HG02840 (cell line): ENCODE measurements at regions not wholly inside any gene's neighbourhood (a gene's known extent, or its start where the extent isn't known, plus 50 kb on each side); places are given as distances from the start of the nearest gene placed in this dataset.

Experiments
- ATAC-seq: cut with Tn5 transposase; IDR thresholded peaks from one replicate; pipeline ENCODE4 v1.9.1; 2021; ENCODE audit warnings: mild to moderate bottlenecking, moderate library complexity, moderate number of reproducible peaks; ENCODE audit not compliant: unreplicated experiment, low FRiP score

GRCh38 chr3:168859143-168859542 lies 763.4 kb upstream of the GOLIM4 start:
- ATAC-seq, result no peak

GRCh38 chr3:168858327-168858726 lies 762.6 kb upstream of the GOLIM4 start:
- ATAC-seq, result no peak

- no peak for ATAC-seq
Measured at GRCh38 chr3:168850109-168850508, 754.4 kb upstream of the GOLIM4 start.

- ATAC-seq, result no peak
Measured at GRCh38 chr3:168847291-168847883, 751.7 kb upstream of the GOLIM4 start.

GRCh38 chr3:168844894-168845482 lies 749.3 kb upstream of the GOLIM4 start:
- ATAC-seq, result no peak

GRCh38 chr3:168844472-168844871 lies 748.7 kb upstream of the GOLIM4 start:
- ATAC-seq, result no peak

GRCh38 chr3:168843481-168843880 lies 747.8 kb upstream of the GOLIM4 start:
- ATAC-seq, result no peak

- ATAC-seq, result no peak
Measured at GRCh38 chr3:168839653-168840052, 743.9 kb upstream of the GOLIM4 start.

- ATAC-seq, result no peak
Measured at GRCh38 chr3:168834558-168834957, 738.8 kb upstream of the GOLIM4 start.

GRCh38 chr3:168828943-168829342 lies 733.2 kb upstream of the GOLIM4 start:
- no peak for ATAC-seq

GRCh38 chr3:168828536-168828935 lies 732.8 kb upstream of the GOLIM4 start:
- ATAC-seq, result no peak

GRCh38 chr3:168828014-168828413 lies 732.3 kb upstream of the GOLIM4 start:
- no peak for ATAC-seq

- no peak for ATAC-seq
Measured at GRCh38 chr3:168824107-168824506, 728.4 kb upstream of the GOLIM4 start.

GRCh38 chr3:168823466-168823865 lies 727.7 kb upstream of the GOLIM4 start:
- no peak for ATAC-seq

- no peak for ATAC-seq
Measured at GRCh38 chr3:168820810-168821415, 725.2 kb upstream of the GOLIM4 start.

GRCh38 chr3:168817177-168817576 lies 721.5 kb upstream of the GOLIM4 start:
- no peak for ATAC-seq

GRCh38 chr3:168815946-168816345 lies 720.2 kb upstream of the GOLIM4 start:
- ATAC-seq, result no peak

GRCh38 chr3:168813225-168813802 lies 717.6 kb upstream of the GOLIM4 start:
- ATAC-seq, result no peak

- ATAC-seq, result no peak
Measured at GRCh38 chr3:168812234-168812633, 716.5 kb upstream of the GOLIM4 start.

GRCh38 chr3:168808596-168808995 lies 712.9 kb upstream of the GOLIM4 start:
- no peak for ATAC-seq

- no peak for ATAC-seq
Measured at GRCh38 chr3:168807448-168807847, 711.7 kb upstream of the GOLIM4 start.

- no peak for ATAC-seq
Measured at GRCh38 chr3:168806871-168807270, 711.1 kb upstream of the GOLIM4 start.
